Sigmoid colon (tissue), 6 donors: ENCODE measurements at regions not wholly inside any gene's neighbourhood (a gene's known extent, or its start where the extent isn't known, plus 50 kb on each side); places are given as distances from the start of the nearest gene placed in this dataset.

Source experiments
- DNase-seq: peaks from one replicate; pipeline ENCODE4 v3.0.0-alpha.2; 2019
- H3K27ac ChIP-seq, 4 donors: fragments of 200-600 bp; sonication (generic); one replicate each; pipeline ENCODE4 v1.5.1; 2016 to 2019; ENCODE audit warnings: mild to moderate bottlenecking in 1 of 4
- H3K27me3 ChIP-seq, 3 donors: fragments of 200-600 bp; sonication (generic); one replicate each; pipeline ENCODE4 v1.5.1; 2019; ENCODE audit warnings: mild to moderate bottlenecking in 1 of 3
- H3K36me3 ChIP-seq, 4 donors: fragments of 200-600 bp; sonication (generic); one replicate each; pipeline ENCODE4 v1.5.1; 2016 to 2019
- H3K4me1 ChIP-seq, 4 donors: fragments of 200-600 bp; sonication (generic); one replicate each; pipeline ENCODE4 v1.5.1; 2017 to 2019
- H3K4me3 ChIP-seq, 4 donors: fragments of 200-600 bp; sonication (generic); one replicate each; pipeline ENCODE4 v1.5.1; 2017 to 2019; ENCODE audit warnings: mild to moderate bottlenecking in 2 of 4, moderate library complexity in 1 of 4
- H3K9me3 ChIP-seq, 4 donors: fragments of 200-600 bp in 3 of 4; sonication (generic) in 3 of 4; one replicate each; pipeline versions ENCODE4 v1.5.1 to v1.6.1; 2013 to 2019
- EP300 ChIP-seq, 4 donors: sonication (generic); formaldehyde crosslinking; IDR thresholded peaks; one replicate each; pipeline ENCODE4 v1.6.1; 2017; ENCODE audit warnings: antibody characterized with exemption in 4 of 4
- POLR2A ChIP-seq, 2 donors: fragments of 450-650 bp; IDR thresholded peaks; one replicate each; pipeline ENCODE4 v1.6.1; 2016; ENCODE audit warnings: antibody characterized with exemption in 2 of 2, mild to moderate bottlenecking in 2 of 2, moderate library complexity in 2 of 2
- POLR2AphosphoS5 ChIP-seq, 4 donors: sonication (generic); formaldehyde crosslinking; IDR thresholded peaks; one replicate each; pipeline ENCODE4 v1.6.1; 2017; ENCODE audit warnings: antibody characterized with exemption in 4 of 4
- WGBS, 2 donors: extraction: QIAGEN DNeasy Blood & Tissue Kit; methylation state at CpG; one replicate each; pipeline ENCODE4 v1.1.7; 2013; 5-methylcytosine and 5-hydroxymethylcytosine counted together
- intact Hi-C: fragments of 100-400 bp; cut with DNase I; formaldehyde crosslinking; loops from one replicate; pipeline ENCODE4 v1.15.1; 2023
- TF ChIP-seq, protein P1 (sequence below), 4 experiments: fragments of 450-650 bp in 3 of 4; fragments of 200-600 bp in 1 of 4; IDR thresholded peaks; one replicate each; pipeline ENCODE4 v1.5.1; 2016 to 2019; ENCODE audit warnings: antibody characterized with exemption in 4 of 4, mild to moderate bottlenecking in 3 of 4, moderate library complexity in 2 of 4
- donor health status: healthy with polysubstance abuse.
- donor health status: healthy.

DNA sequence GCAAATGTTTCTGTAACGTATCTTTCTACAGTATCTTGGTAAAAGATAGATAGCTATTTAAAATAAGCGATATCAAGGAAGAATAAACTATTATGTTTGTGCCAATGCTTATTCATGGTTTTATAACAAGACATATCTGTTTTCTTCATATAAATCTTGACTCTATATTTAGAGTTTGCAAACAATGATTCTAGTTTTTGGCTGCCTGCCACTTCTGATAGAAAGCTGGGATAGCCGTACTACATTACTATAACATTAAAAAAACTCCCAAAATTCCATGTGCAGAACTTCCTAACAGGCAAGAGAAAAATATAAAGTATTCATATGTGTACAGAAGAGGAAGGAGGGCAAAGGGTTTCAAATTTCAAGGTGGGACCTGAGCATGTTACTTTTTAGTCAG lies 985.0 kb downstream of the BCL11A start:
- Histone ChIP-seq H3K36me3 (no peaks in the 10 kb centered on the region), H3K27ac (no peak overlapping the region), H3K4me1 (peaks cover 0 to 14% (median 5%) of the 10 kb centered on the region in 4 donors), H3K9me3 (no peaks in the 10 kb centered on the region), H3K4me3 (no peak overlapping the region), H3K27me3 (no peaks in the 10 kb centered on the region)
- DNase-seq, result no peak
- intact Hi-C loops, result no loop called here
- 10 to 57% methylated on average over 3 of the region's 3 CpGs for WGBS, 2 donors
- TF ChIP-seq EP300 (IDR thresholded peaks at IDR 0.05) (no peak), POLR2A (IDR thresholded peaks at IDR 0.05) (no peak), POLR2AphosphoS5 (IDR thresholded peaks at IDR 0.05) (no peak)
- TF ChIP-seq, protein P1, sequence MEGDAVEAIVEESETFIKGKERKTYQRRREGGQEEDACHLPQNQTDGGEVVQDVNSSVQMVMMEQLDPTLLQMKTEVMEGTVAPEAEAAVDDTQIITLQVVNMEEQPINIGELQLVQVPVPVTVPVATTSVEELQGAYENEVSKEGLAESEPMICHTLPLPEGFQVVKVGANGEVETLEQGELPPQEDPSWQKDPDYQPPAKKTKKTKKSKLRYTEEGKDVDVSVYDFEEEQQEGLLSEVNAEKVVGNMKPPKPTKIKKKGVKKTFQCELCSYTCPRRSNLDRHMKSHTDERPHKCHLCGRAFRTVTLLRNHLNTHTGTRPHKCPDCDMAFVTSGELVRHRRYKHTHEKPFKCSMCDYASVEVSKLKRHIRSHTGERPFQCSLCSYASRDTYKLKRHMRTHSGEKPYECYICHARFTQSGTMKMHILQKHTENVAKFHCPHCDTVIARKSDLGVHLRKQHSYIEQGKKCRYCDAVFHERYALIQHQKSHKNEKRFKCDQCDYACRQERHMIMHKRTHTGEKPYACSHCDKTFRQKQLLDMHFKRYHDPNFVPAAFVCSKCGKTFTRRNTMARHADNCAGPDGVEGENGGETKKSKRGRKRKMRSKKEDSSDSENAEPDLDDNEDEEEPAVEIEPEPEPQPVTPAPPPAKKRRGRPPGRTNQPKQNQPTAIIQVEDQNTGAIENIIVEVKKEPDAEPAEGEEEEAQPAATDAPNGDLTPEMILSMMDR (IDR thresholded peaks at IDR 0.05), result no peak

DNA sequence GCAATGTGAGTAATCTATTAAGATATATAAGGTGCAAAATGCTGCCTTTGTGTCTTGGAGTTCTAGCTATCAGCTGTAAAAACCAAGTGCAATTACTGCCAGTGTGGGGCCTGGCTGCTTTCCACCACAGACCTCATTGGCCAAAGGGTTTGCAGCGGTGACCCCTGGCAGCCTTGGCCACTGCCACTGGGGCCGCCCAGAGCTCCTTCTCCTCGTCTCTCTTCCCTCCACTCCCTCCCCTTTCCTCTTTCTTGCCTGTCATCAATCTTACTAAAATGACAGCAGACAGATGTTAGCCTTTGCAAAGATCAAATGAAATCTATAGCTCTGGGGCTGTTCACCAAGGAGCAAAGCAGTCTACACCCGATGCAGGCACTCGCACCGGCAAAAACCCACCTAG lies 986.3 kb downstream of the BCL11A start:
- intact Hi-C loops, result no loop called here
- H3K27ac ChIP-seq, result no peak overlapping the region
- H3K27me3 ChIP-seq, result no peaks in the 10 kb centered on the region
- no peak for DNase-seq
- no peak overlapping the region for H3K4me3 ChIP-seq
- H3K36me3 ChIP-seq, result no peaks in the 10 kb centered on the region
- peaks cover 0 to 9% (median 5%) of the 10 kb centered on the region in 4 donors for H3K4me1 ChIP-seq
- TF ChIP-seq EP300 (IDR thresholded peaks at IDR 0.05) (no peak), POLR2A (IDR thresholded peaks at IDR 0.05) (no peak), POLR2AphosphoS5 (IDR thresholded peaks at IDR 0.05) (no peak)
- TF ChIP-seq, protein P1 (IDR thresholded peaks at IDR 0.05), result no peak
- 11 to 56% methylated on average over 6 of the region's 6 CpGs for WGBS, 2 donors
- no peaks in the 10 kb centered on the region for H3K9me3 ChIP-seq

DNA sequence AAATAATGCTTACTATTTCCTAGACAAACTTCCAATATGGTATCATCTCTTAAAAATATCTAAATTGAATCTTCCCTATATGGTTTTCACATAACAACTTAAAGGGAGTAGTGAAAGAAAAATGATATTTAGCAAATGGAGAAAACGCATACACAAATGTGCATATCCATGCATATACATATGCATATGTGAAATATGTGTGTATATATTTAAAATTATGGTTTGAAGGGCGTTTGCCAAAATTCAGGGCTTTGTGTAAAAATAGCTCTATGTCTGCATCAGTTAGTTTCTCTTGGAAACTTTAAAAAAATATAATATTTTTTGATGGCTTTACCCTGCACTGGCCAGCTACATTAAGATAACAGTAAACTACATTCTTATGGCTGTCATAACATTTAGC lies 986.7 kb downstream of the BCL11A start:
- no peaks in the 10 kb centered on the region for H3K27me3 ChIP-seq
- TF ChIP-seq, protein P1 (IDR thresholded peaks at IDR 0.05), result no peak
- TF ChIP-seq EP300 (IDR thresholded peaks at IDR 0.05), result no peak
- TF ChIP-seq POLR2AphosphoS5 (IDR thresholded peaks at IDR 0.05), result no peak
- TF ChIP-seq POLR2A (IDR thresholded peaks at IDR 0.05), result no peak
- H3K36me3 ChIP-seq, result no peaks in the 10 kb centered on the region
- H3K4me1 ChIP-seq, result peaks cover 0 to 6% (median 3%) of the 10 kb centered on the region in 4 donors
- H3K4me3 ChIP-seq, result no peak overlapping the region
- WGBS, 2 donors, result 45 to 71% methylated on average over 2 of the region's 2 CpGs
- intact Hi-C loops, result no loop called here
- H3K27ac ChIP-seq, result no peak overlapping the region
- no peaks in the 10 kb centered on the region for H3K9me3 ChIP-seq
- no peak for DNase-seq

- no peaks in the 10 kb centered on the region for H3K27me3 ChIP-seq
- H3K36me3 ChIP-seq, result no peaks in the 10 kb centered on the region
- TF ChIP-seq POLR2A (IDR thresholded peaks at IDR 0.05) (no peak), POLR2AphosphoS5 (IDR thresholded peaks at IDR 0.05) (no peak)
- TF ChIP-seq, protein P1 (IDR thresholded peaks at IDR 0.05), result no peak
- no peaks in the 10 kb centered on the region for H3K4me1 ChIP-seq
- H3K27ac ChIP-seq, result no peak overlapping the region
- no peaks in the 10 kb centered on the region for H3K9me3 ChIP-seq
- 68 to 81% methylated on average over 2 of the region's 2 CpGs for WGBS, 2 donors
- no peak overlapping the region for H3K4me3 ChIP-seq
- DNase-seq, result no peak
- intact Hi-C loops, result no loop called here
Measured at GRCh38 chr2:59561281-59561680, 992.2 kb downstream of the BCL11A start.

DNA sequence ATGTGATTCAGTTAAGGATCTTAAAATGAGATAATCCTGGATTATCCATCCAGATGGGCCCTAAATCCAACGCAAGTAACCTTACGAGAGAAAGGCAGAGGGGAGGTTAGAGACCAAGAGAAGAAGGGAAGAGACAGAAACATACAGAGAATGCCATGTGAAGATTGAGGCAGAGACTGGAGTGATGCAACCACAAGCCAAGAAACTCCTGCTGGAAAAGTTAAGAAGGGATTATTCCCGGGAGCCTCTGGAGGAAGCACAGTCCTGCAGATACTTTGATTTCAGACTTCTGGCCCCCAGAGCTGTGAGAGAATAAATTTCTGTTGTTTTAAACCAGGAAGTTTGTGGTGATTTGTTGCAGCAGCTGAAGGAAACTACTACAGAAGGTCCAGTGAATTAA lies 992.7 kb downstream of the BCL11A start:
- WGBS, 2 donors, result 75 to 77% methylated on average over 3 of the region's 3 CpGs

More for the DNA sequence above, 992.7 kb downstream of the BCL11A start:
- no peak overlapping the region for H3K27ac ChIP-seq
- no peaks in the 10 kb centered on the region for H3K4me1 ChIP-seq
- no peak for TF ChIP-seq EP300 (IDR thresholded peaks at IDR 0.05)
- TF ChIP-seq, protein P1 (IDR thresholded peaks at IDR 0.05), result no peak
- no peak for TF ChIP-seq POLR2A (IDR thresholded peaks at IDR 0.05)
- TF ChIP-seq POLR2AphosphoS5 (IDR thresholded peaks at IDR 0.05), result no peak
- H3K4me3 ChIP-seq, result no peak overlapping the region
- no peaks in the 10 kb centered on the region for H3K27me3 ChIP-seq
- no peak for DNase-seq
- intact Hi-C loops, result no loop called here
- H3K9me3 ChIP-seq, result no peaks in the 10 kb centered on the region
- H3K36me3 ChIP-seq, result no peaks in the 10 kb centered on the region
